Adrenal gland (tissue), 9 donors: ENCODE measurements at regions not wholly inside any gene's neighbourhood (a gene's known extent, or its start where the extent isn't known, plus 50 kb on each side); places are given as distances from the start of the nearest gene placed in this dataset.

Experiments used
- DNase-seq, 7 donors: peaks; one replicate each; pipeline ENCODE4 v3.0.0-alpha.2; 2019 to 2020
- H3K27ac ChIP-seq, 5 donors: fragments of 200-600 bp; sonication (generic) in 4 of 5; 1 replicate in 3 of 5; 2 replicates in 2 of 5; pipeline versions ENCODE4 v1.5.1 to v1.8.0; 2016 to 2020; ENCODE audit warnings: mild to moderate bottlenecking in 1 of 5
- H3K27me3 ChIP-seq: fragments of 200-600 bp; 2 replicates; pipeline ENCODE4 v1.8.0; 2021
- H3K36me3 ChIP-seq, 2 donors: fragments of 200-600 bp; replicated peaks in 1 of 2; 1 replicate in 1 of 2; 2 replicates in 1 of 2; pipeline versions ENCODE4 v1.5.1 to v1.8.0; 2018 to 2022
- H3K4me1 ChIP-seq, 2 donors: fragments of 200-600 bp; replicated peaks in 1 of 2; 1 replicate in 1 of 2; 2 replicates in 1 of 2; pipeline versions ENCODE4 v1.5.1 to v1.8.0; 2018 to 2021
- H3K4me3 ChIP-seq, 4 donors: fragments of 200-600 bp; sonication (generic) in 3 of 4; one replicate each; pipeline ENCODE4 v1.5.1; 2016 to 2018
- H3K9me3 ChIP-seq, 3 donors: fragments of 200-600 bp; sonication (generic) in 1 of 3; replicated peaks in 1 of 3; 1 replicate in 2 of 3; 2 replicates in 1 of 3; pipeline versions ENCODE4 v1.5.1 to v1.8.0; 2016 to 2021
- CTCF ChIP-seq, 6 experiments: fragments of 450-650 bp in 4 of 6; fragments of 200-600 bp in 2 of 6; sonication (generic) in 1 of 6; IDR thresholded peaks; 1 replicate in 5 of 6; 2 replicates in 1 of 6; pipeline versions ENCODE4 v1.5.1 to v1.8.0; 2016 to 2021; ENCODE audit warnings: antibody characterized with exemption in 6 of 6, mild to moderate bottlenecking in 2 of 6, moderate library complexity in 1 of 6
- POLR2A ChIP-seq, 2 donors: fragments of 450-650 bp; IDR thresholded peaks; one replicate each; pipeline ENCODE4 v1.6.1; 2017; ENCODE audit warnings: antibody characterized with exemption in 2 of 2, mild to moderate bottlenecking in 2 of 2, moderate library complexity in 1 of 2
- WGBS, 4 donors: extraction: QIAGEN DNeasy Blood & Tissue Kit in 2 of 4; methylation state at CpG; one replicate each; pipeline versions ENCODE4 v1.1.5 to v1.1.7; 2013 to 2017; 5-methylcytosine and 5-hydroxymethylcytosine counted together
- intact Hi-C, 2 donors: fragments of 100-400 bp; cut with DNase I; formaldehyde crosslinking; loops; one replicate each; pipeline versions ENCODE4 v1.14.1 to v1.15.0; 2022 to 2023
- donor health status: healthy with polysubstance abuse.
- donor health status: Bipolar disorder and iron deficiency.
- donor health status: DM: yes; HTN: yes; CAD: no.
- donor health status: DM: no; HTN: no; CAD: no.
- donor health status: DM: no; HTN: no; CAD: no.

GRCh38 chr5:68648944-68649857 lies 433.6 kb downstream of the PIK3R1 start:
- Histone ChIP-seq H3K4me1 (peaks cover 0 to 6% of the 10 kb centered on the region in 2 donors), H3K9me3 (no peaks in the 10 kb centered on the region), H3K27ac (no peak overlapping the region), H3K4me3 (no peak overlapping the region), H3K27me3 (no peaks in the 10 kb centered on the region), H3K36me3 (no peaks in the 10 kb centered on the region)
- WGBS, 4 donors: 70 to 79% (median 77%) methylated on average over 8 of the region's 8 CpGs
- intact Hi-C loops: no loop called here
- DNase-seq: no peak
- TF ChIP-seq CTCF (IDR thresholded peaks at IDR 0.05): no peak
- no peak for TF ChIP-seq POLR2A (IDR thresholded peaks at IDR 0.05)

GRCh38 chr5:68652534-68652965 lies 437.0 kb downstream of the PIK3R1 start:
- Histone ChIP-seq H3K9me3 (no peaks in the 10 kb centered on the region), H3K27me3 (no peaks in the 10 kb centered on the region), H3K4me3 (no peak overlapping the region), H3K4me1 (peaks cover 0 to 6% of the 10 kb centered on the region in 2 donors), H3K27ac (no peak overlapping the region), H3K36me3 (no peaks in the 10 kb centered on the region)
- DNase-seq: peak in 4 of 7 donors; percentile 11 to 51 (median 30)
- WGBS, 4 donors: 51 to 63% (median 58%) methylated on average over 3 of the region's 3 CpGs
- intact Hi-C loops: no loop called here
- TF ChIP-seq POLR2A (IDR thresholded peaks at IDR 0.05) (no peak), CTCF (IDR thresholded peaks at IDR 0.05) (no peak)

DNA sequence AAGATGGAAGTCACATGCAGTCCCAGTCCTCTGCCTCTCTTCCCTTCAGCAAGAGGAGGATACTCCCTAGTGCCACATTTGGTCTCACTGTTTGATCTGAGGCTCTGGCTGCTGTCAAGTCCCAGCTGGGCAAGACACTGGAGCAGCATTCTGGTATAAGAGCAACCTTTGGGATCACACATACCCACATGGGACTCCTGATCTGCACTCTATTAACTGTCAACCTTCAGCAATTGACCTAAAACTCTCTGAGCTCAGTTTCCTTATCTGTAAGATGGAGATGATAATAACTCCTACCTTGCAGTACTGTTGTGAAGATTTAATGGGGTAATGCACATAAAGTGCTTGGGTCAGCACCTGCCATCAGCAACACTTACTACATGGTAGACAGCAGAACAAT lies 437.9 kb downstream of the PIK3R1 start:
- no peak overlapping the region for H3K27ac ChIP-seq

More for the DNA sequence above, 437.9 kb downstream of the PIK3R1 start:
- peaks cover 0 to 6% of the 10 kb centered on the region in 2 donors for H3K4me1 ChIP-seq
- no peak overlapping the region for H3K4me3 ChIP-seq
- H3K9me3 ChIP-seq: no peaks in the 10 kb centered on the region
- no peaks in the 10 kb centered on the region for H3K36me3 ChIP-seq
- DNase-seq: no peak
- TF ChIP-seq CTCF (IDR thresholded peaks at IDR 0.05) (no peak), POLR2A (IDR thresholded peaks at IDR 0.05) (no peak)
- intact Hi-C loops: no loop called here
- no peaks in the 10 kb centered on the region for H3K27me3 ChIP-seq
